NOMO-1 treated with DMSO at 0.1 percent for 48 hours (cell line): ENCODE measurements at regions not wholly inside any gene's neighbourhood (a gene's known extent, or its start where the extent isn't known, plus 50 kb on each side); places are given as distances from the start of the nearest gene placed in this dataset.
"Not testable (repeated sequence)": the region's sequence is repeated elsewhere in the genome, so short reads cannot be mapped to it uniquely, and the experiment has no call there.

Experiments
- DNase-seq: peaks from one replicate; lab custom pipeline; 2025; ENCODE audit not compliant: unreplicated experiment; lab: John Stamatoyannopoulos, UW

DNA sequence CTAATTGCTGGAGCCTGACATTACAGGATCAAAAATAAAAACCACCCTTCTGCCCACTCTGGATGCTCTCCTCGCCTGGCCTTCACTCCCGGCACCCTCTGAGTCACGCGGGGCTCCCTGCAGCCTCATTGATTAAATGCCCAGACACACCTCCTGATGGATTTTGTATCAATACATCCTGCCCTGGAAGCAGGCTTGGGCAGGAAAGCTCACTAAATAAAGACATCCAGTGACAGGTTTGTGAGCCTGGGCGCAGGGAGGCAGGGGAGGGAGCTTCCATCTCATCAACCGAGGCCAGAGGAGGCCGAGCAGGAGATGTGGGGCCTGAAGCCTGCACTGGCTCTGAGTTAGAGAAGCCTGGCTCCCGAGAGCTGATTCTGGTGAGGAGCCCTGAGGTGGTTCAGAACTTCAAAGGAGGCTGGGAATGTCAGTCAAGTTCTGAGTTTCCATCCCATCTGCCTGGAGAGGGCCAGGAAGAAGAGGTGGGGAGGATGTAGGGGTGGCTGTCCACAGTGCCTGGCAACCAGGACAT is 318.6 kb downstream of the ADGRD1 start:
- DNase-seq: not testable (repeated sequence)

DNA sequence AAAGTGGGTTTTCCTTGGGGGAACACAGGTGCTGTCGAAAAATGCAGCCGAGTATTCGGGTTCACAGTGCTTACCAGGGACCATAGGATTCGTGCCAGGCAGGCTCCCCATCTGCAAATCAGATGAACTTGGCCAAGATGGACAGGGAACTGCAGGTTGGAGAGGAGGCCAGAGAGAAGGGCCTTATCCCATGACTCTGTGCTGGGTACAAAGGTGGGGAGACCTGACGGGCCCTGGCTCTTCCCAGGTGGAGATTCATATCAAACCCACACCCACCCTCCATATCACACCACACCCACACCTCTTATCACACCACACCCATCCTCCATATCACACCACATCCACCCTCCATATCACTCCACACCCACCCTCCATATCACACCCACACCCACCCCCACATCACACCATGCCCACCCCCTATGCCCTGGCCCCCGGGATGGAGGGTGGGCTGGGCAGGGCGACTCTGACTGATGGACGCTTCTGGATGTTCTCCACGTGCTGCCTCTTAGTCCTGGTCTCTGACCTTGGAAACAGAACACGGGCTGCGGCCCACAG is 319.7 kb downstream of the ADGRD1 start:
- DNase-seq: no peak

DNA sequence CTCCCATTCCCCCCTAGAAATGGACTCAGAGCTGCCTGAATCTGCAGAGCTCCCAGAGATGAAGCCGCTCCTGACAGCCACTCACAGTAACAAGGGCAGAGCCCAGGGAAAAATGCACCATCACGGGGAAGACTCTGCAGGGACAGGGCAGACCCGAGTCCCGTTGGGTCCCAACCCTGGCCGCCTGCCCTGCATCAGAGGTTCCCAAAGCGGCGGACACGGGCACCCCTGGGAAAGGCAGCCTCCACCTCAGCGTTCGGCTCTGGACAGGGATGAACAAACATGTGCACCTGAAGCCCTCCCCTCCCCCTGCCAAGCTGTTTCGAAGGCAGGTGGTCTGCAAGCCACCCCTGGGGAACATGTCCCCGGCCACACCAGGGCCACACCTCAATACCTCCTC is 320.4 kb downstream of the ADGRD1 start:
- DNase-seq: no peak

DNA sequence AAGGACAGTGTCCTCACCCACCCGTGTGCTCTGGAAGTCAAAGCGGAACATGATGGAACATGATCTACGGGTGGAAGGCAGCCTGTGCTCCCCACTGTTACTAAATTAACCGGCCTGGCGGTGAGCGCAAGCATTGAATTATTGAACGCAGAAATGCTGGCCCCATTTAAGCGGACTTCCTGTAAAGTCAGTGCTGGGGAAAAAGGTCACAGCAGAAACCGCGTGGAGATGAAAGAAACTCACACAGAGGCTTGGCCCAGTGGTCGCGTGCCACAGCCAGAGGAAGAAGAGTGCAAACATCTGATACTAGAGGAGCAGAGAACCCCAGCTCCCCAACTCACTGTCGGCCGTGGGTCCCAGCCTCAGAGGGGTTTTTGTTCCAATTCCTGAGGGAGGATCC is 321.2 kb downstream of the ADGRD1 start:
- no peak for DNase-seq

DNA sequence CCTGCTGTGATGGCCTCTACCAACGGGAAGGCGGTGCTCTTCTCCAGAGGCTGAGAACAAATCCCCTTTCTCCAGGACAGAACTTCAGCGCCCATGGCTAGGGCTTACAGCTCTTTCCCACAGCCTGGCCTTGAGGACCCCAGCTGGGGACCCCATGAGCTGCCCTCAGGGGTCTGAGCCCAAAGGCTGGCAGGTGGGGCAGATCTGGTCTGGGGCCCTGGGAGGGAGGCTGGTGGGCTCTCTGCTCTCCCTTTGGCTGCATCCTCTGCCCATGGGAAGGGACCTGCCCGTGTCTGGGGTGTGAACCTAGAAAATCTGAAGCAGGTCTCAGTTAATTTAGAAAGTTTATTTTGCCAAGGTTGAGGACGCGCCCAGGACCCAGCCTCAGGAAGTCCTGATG is 322.1 kb downstream of the ADGRD1 start:
- DNase-seq: no peak

DNA sequence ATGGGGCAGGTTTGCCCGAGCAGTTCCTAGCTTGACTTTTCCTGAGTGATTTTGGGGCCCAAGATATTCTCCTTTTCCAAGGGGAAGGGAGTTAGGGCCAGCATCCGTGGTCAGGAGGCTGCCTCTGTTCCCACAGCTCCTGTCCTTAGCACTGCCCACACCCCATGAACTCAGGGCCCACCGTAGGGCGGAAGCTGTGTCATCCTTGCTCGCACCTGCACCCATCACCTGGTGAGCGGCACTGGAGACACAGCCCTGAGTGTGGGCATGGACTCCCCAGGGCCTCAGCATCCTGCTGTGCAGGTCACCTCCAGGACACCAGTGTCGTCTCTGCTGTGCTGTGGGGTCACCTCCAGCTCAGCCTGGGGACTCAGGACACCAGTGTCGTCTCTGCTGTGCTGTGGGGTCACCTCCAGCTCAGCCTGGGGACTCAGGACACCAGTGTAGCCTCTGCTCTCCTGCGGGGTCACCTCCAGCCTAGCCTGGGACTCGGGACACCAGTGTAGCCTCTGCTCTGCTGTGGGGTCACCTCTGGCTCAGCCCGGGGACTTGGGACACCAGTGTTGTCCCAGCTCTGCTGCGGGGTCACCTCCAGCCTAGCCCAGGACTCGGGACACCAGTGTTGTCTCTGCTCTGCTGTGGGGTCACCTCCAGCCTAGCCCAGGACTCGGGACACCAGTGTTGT is 322.9 kb downstream of the ADGRD1 start:
- DNase-seq: no peak

DNA sequence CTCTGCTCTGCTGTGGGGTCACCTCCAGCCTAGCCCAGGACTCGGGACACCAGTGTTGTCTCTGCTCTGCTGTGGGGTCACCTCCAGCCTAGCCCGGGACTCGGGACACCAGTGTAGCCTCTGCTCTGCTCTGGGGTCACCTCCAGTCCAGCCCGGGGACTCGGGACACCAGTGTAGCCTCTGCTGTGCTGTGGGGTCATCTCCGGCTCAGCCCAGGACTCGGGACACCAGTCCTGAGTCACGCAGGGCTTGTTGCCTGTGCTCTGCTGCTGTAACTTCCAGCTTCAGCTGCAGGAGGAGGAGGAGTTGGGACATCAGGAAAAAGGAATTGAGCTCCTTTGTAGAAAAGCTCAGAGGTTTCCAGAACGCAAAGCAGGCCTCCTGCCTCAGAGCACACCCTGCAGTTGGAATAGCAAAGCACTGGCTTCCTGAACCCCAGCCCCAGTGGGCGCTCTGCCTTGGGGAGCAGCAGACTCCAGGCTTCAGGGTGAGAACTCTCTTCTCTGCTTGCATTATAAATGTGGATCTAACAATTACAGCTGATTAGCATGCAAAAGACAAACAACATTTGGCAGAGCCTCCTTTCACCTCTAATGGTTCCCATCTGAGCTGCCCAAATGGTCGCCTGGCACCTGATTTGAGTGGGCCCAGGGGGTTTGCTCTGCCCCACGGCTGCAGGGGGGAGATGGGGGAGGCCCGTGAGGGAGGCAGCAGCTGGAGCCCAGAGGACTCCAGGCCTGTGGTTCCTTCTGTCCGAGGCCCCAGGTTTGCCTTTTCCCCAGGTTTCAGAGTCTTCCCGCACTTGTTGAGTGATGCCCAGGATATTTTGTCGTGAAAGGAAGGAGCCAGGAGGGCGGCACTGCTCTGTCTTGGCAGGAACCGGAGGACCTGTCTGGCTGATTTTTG is 323.7 kb downstream of the ADGRD1 start:
- not testable (repeated sequence) for DNase-seq

DNA sequence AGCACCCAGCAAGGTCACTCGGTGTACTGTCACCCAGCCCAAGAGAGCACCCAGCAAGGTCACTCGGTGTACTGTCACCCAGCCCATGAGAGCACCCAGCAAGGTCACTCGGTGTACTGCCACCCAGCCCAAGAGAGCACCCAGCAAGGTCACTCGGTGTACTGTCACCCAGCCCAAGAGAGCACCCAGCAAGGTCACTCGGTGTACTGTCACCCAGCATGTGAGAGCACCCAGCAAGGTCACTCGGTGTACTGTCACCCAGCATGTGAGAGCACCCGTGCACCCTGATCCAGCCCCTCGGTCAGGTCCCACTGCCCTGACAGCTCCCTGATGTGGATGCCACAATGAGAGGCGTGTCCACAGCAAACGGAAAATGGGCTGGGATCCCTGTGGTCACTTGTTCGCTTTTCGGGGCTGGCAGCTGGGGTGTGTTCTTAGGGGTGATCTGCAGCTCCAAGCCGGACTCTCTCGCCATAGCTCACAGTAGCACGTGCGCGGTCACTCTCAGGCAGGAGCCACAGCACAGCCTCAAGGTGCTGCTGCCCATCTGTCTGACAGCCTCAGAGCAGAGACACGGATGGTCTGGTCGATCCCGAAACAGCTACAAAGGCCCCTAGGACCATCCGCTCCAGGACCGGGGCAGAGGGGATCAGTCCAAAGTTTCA is 324.9 kb downstream of the ADGRD1 start:
- not testable (repeated sequence) for DNase-seq

DNA sequence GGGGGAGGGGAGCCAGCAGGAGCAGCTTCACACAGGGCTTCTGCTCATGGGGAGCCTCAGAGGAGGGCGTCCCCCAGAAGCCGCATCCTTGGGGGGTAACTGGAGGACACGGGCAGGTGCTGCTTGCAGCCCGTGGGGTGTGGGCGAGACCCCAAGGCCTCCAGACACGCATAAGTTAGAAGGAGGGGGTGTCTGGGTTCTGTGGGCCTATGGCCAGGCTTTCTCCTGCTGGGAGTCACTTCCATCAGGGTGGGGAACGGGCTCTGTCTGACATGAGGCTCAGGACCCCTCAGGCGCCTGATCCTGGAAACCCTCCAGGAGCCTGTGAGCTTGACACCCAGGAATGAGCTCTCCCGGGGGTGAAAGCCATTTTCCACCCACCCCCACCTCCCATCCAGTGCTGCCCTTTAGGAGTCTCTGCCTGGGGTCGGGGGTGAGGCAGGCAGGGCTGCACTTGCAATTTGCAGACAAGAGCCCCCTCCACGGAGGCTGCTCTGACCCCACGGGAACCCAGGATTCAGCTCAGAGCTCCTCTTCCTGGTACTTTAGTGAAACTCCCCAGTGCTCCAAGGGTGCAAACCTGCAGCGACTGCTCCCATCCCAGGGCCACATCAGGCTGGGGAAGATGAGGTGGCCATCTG is 325.7 kb downstream of the ADGRD1 start:
- no peak for DNase-seq

DNA sequence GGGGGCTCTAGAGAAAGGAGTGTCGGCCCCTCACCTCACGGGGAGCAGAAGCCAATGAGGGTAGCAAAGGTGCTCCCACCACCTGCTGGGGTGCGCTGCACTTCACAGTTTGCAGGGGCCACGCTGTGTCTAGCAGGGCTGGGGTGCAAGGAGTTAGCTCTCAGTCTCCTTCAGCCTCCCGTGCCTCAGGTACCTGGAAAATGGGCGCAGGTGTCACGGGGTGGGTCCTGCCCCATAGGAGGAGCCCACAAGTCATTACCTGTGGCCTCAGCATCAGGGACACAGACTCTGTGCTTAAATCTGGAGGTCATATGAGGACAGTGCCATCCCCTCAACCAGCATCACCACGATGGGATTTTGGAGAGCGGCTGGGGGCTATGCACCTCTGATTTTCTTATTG is 326.7 kb downstream of the ADGRD1 start:
- DNase-seq: no peak

DNA sequence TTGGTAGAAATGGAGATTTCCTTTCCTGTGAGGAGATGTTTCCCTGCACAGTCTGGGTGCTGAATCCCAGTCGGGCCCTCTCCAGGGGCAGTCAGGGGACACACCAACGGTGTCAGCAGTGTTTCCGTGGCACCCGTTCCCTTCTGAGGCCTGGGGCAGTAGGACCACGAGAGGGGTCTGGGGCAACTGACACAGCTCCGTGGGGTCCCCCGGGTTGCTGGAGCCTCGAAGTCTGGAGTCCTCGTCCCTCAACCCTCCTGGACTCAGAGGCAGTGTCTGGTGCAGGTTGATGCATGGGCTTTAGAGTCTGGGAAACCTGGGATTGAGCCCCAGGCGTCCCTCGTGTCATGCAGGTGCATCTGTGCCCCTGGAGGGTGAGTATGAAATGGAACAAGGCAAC is 327.3 kb downstream of the ADGRD1 start:
- DNase-seq: no peak

DNA sequence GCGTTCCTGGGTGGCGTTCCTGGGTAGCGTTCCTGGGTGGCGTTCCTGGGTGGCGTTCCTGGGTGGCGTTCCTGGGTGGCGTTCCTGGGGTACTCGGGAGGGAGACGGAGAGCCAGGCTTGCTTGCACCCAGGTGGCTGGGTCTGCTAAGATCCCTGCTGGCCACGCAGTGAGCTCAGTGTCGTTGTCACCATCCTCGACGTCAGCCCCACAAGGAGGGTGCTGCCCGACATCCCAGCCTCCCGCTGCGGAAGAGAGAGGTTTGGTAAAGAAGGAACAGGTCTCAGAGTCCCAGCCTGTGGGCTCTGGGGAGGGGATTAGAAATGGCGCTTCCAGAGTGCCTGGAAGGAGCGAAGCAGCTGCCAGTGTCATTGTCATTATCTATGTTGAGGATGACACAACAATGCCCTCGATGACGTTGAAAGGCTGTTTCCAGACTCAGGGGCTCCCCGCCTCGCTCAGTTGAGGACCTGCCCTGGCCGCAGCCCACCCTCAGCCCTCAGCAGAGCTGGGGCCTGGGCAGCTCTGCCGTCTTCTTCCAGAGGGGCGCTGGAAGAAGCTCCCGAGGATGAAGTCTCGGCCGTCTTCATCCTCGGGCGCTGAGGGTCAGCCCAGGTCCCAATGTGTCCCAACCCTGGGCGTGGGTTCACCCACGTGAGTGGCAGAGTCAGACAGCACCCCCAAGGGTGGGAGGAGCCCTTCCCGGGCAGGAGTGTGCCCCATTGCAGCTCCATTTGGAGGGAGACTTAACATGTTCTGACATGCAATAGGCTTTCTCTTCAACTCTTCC is 328.8 kb downstream of the ADGRD1 start:
- no peak for DNase-seq

DNA sequence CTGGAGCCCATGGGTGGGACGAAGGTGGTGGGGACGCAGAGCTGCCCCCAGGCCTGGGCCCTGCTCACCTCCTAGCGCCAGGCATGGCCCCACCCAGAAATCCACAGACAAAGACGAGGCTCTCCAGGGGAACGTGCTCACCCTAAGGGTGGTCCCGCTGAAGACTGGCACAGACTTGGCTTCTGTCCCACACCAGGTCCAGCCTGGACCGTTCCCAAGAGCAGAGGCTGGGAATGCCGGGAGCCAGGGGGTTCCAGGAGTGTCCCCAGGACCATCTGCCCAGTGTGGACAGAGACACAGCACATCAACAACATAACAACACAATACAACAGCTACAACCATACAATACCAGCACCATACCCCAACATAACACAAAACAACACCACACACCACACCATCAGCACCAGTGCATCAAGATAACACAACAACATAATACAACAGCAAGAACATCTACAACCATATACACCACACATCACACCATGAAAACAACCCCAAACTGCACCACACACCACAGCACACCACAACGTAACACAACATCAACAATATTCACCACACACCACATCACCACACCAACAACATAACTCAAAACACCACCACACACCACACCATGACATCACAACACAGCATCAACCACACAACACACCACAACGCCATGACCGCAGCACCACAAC is 329.6 kb downstream of the ADGRD1 start:
- no peak for DNase-seq

DNA sequence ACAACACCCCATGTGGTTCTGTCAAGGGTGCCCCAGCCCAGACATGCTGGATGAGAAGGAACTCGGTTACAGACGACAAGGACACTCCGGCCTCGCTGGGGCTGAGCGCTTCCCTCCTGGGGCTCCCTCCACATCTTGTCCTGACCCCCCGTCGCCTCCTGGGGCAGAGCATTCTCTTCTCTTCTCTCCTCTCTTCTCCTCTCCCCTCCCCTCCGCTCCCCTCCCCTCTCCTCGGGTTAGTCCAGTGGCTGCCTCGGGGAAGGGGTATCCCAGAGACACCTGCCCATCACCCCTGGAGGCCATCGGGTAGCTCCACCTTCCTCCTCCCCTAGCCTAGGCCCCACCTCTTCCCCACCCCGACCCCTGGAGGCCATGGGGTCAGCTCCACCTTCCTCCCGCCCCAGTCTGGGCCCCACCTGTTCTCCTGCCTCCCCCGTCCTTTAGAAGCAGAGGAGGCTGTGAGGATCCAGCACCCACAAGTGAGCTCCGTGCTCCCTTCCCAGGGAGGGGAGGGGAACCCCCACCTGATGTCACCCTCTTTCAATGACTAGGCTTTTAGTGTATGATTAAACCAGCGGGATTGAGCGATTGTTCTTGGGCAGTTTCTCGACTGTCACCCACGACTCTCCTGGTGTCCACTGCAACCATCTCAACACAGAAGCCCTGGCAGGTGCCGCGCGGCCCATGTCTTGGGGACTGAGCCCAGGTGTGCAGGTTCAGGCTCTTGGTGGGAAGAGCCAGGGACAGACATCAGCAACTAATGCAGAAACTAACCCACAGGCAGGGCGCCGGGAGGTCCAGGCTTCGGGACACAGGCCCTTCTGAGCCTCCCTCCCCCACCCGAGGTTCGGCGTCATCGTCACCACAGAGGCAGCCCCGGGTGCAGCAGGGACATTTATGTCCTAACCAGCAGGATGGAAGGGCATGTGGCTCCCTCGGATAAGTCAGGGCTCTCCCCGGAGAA is 330.4 kb downstream of the ADGRD1 start:
- not testable (repeated sequence) for DNase-seq

DNA sequence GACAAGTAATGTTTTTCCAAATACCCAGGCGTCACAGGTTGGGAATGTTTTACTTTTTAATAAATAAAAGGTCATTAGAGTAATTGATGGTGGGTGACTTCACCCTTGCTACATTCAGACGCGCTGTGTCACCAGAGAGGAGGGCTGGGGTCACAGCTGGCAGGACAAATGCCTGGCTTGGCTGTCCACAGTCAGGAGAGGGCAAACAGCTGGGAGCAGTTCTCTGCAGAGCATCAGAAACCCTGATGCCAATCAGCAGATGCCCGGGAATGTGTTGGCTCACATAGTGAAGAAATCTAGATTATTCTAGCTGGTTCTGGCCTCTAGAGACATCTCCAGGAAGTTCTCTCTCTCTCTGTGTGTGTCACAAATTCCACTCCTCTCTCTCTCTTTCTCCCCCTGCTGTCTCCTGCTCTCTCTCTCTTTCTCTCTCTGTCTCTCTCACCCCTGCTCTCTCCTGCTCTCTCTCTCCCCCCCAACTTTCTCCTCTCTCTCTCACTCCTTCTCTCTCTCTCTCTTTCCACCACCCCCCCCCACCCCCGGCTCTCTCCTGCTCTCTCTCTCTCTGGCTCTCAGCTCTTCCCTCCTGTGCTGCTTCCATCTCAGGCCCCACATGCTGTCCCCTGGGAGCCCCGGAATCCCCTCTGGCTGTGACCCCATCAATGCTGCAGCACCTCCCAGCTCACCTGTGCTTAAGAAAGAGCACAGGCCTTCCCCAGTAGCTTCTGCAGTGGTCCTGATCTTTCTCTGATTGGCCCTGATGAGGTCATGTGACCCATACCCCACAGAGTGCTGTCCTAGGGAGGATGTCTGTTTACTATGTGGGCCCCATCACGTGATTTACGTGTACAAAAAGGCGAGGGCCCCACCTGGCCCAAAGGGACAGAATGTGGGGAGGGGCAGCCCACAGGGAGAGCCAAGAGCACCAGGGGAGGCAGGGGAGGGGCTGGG is 331.5 kb downstream of the ADGRD1 start:
- not testable (repeated sequence) for DNase-seq

DNA sequence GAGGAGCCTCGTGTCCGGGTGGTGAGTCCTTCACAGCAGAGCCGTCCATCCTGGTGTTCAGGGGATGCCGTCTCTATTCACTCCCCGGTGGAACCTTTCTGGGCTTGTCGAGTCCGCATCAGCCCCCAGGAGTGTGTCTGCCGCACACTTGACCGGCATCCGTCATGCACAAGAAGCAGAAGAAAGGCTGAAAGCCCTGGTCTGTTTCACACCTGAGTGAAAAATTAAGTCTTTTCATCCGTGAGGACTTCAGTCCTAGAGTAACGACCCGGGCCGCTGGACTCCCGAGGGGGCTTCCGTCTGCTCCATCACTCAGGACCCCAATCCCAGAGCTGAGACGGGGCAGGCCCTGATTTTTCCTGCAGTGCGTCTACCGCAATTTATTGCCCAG is 332.2 kb downstream of the ADGRD1 start:
- DNase-seq: not testable (repeated sequence)

DNA sequence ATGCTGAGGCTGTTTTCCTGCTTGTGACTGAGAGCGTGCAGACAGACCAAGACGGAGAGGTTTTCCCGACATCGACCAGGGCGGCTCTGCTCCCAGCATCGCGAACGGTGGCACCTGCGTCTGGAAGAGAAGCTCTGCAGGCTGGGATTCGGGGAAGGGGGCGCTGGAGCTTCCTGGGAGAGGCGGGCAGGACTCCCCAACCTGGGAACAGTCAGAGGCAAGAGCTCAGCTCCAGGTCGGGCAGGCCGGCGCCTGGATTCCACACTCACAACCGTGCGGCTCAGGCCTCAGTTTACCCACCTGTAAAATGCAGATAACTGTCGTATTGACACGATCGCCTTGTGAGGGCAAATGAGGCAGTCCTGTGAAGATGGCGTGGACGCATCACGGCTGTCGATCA is 332.6 kb downstream of the ADGRD1 start:
- not testable (repeated sequence) for DNase-seq
